HG02798 (cell line): ENCODE measurements at regions not wholly inside any gene's neighbourhood (a gene's known extent, or its start where the extent isn't known, plus 50 kb on each side); places are given as distances from the start of the nearest gene placed in this dataset.

Experiments used
- ATAC-seq: cut with Tn5 transposase; IDR thresholded peaks from one replicate; pipeline ENCODE4 v1.9.1; 2021; ENCODE audit warnings: mild to moderate bottlenecking; ENCODE audit not compliant: unreplicated experiment, poor library complexity

GRCh38 chr11:91880660-91881059, 344.0 kb upstream of the FAT3 start:
- no peak for ATAC-seq

GRCh38 chr11:91876746-91877145, 347.9 kb upstream of the FAT3 start:
- ATAC-seq = no peak

- ATAC-seq = no peak
These were observed 352.4 kb upstream of the FAT3 start for GRCh38 chr11:91872243-91872642.

GRCh38 chr11:91871791-91872190, 352.8 kb upstream of the FAT3 start:
- no peak for ATAC-seq

- no peak for ATAC-seq
These were observed 353.6 kb upstream of the FAT3 start for GRCh38 chr11:91871048-91871447.

GRCh38 chr11:91869686-91870085, 354.9 kb upstream of the FAT3 start:
- ATAC-seq = no peak

GRCh38 chr11:91866642-91867041, 358.0 kb upstream of the FAT3 start:
- ATAC-seq = no peak

GRCh38 chr11:91860661-91861060, 364.0 kb upstream of the FAT3 start:
- ATAC-seq = no peak

GRCh38 chr11:91859666-91860065, 365.0 kb upstream of the FAT3 start:
- ATAC-seq = no peak

- no peak for ATAC-seq
These were observed 367.4 kb upstream of the FAT3 start for GRCh38 chr11:91857179-91857578.

GRCh38 chr11:91854780-91855179, 369.8 kb upstream of the FAT3 start:
- no peak for ATAC-seq

GRCh38 chr11:91854171-91854570, 370.4 kb upstream of the FAT3 start:
- ATAC-seq = no peak

GRCh38 chr11:91851908-91852307, 372.7 kb upstream of the FAT3 start:
- ATAC-seq = no peak

- no peak for ATAC-seq
These were observed 373.9 kb upstream of the FAT3 start for GRCh38 chr11:91850533-91851275.

- no peak for ATAC-seq
These were observed 374.6 kb upstream of the FAT3 start for GRCh38 chr11:91850021-91850420.

- no peak for ATAC-seq
These were observed 378.0 kb upstream of the FAT3 start for GRCh38 chr11:91846649-91847048.

GRCh38 chr11:91846002-91846401, 378.6 kb upstream of the FAT3 start:
- ATAC-seq = no peak

- ATAC-seq = no peak
These were observed 383.9 kb upstream of the FAT3 start for GRCh38 chr11:91840640-91841240.

GRCh38 chr11:91837411-91838330, 386.9 kb upstream of the FAT3 start:
- no peak for ATAC-seq

- no peak for ATAC-seq
These were observed 389.5 kb upstream of the FAT3 start for GRCh38 chr11:91835051-91835560.

GRCh38 chr11:91828901-91829300, 395.7 kb upstream of the FAT3 start:
- ATAC-seq = no peak
